ENCODE measurements at regions not wholly inside any gene's neighbourhood (a gene's known extent, or its start where the extent isn't known, plus 50 kb on each side); places are given as distances from the start of the nearest gene placed in this dataset.

- TF ChIP-seq CTCF (IDR thresholded peaks at IDR 0.05), result no peak
- TF ChIP-seq POLR2A (IDR thresholded peaks at IDR 0.05), result no peak
Observed at GRCh38 chr12:108400056-108400455, 60.9 kb upstream of the CMKLR1 start.

Measured in lower leg skin (tissue), 3 donors.